ENCODE measurements at regions not wholly inside any gene's neighbourhood (a gene's known extent, or its start where the extent isn't known, plus 50 kb on each side); places are given as distances from the start of the nearest gene placed in this dataset.

DNA sequence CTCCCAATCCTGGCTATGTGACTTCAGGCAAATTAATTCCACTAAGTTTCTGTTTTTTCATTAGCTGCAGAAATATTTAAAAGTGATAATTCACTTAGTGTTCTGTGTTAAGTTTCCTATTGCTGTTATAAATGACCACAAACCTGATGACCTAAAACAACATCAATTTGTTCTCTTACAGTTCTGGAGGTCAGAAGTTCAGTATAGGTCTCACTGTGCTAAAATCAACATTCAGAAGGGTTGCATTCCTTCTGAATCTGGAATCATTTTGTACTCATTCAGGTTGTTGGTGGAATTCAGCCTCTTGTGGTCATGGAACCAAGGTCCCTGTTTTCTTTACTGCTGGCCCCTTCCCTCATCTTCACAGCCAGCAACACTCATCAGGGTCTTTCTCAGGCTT lies 254.1 kb downstream of the CNTN3 start:
- TF ChIP-seq POLR2AphosphoS5 (IDR thresholded peaks at IDR 0.05; ENCODE audit: low read depth, low read length) = no peak
- no peak for TF ChIP-seq POLR2A (IDR thresholded peaks at IDR 0.05; ENCODE audit: low read depth, low read length)
- no peak for TF ChIP-seq TAF1 (IDR thresholded peaks at IDR 0.05; ENCODE audit: low read depth, low read length)
- no peak for TF ChIP-seq PAX5 (IDR thresholded peaks at IDR 0.05; ENCODE audit: insufficient read depth, low read length, severe bottlenecking)
- TF ChIP-seq SPI1 (IDR thresholded peaks at IDR 0.05; ENCODE audit: low read depth, low read length) = no peak

Data from GM12891 (cell line).